GM13977 (cell line): ENCODE measurements at regions not wholly inside any gene's neighbourhood (a gene's known extent, or its start where the extent isn't known, plus 50 kb on each side); places are given as distances from the start of the nearest gene placed in this dataset.

Source experiments
- DNase-seq: peaks from one replicate; pipeline ENCODE4 v3.0.0; 2012; ENCODE audit warnings: low spot score
- CTCF ChIP-seq: IDR thresholded peaks from 2 replicates; pipeline ENCODE4 v1.5.1; 2012; ENCODE audit warnings: mild to moderate bottlenecking, control low read depth; ENCODE audit not compliant: insufficient read depth; ENCODE audit errors: extremely low read depth, missing control alignments
- in situ Hi-C: fragments of 300-500 bp; cut with MboI; formaldehyde crosslinking; loops from one replicate; pipeline ENCODE4 v1.12.0; 2022; ENCODE audit warnings: low sequenced_read_pairs, low pct_unique_long_range_greater_than_20kb, mixed read lengths, inconsistent platforms; ENCODE audit not compliant: unreplicated experiment

GRCh38 chr11:27244900-27245299 is 118.1 kb downstream of the CCDC34 start:
- no peak for TF ChIP-seq CTCF

GRCh38 chr11:27242591-27242990 is 120.4 kb downstream of the CCDC34 start:
- no peak for DNase-seq
- no peak for TF ChIP-seq CTCF

More at GRCh38 chr11:27244900-27245299, 118.1 kb downstream of the CCDC34 start:
- in situ Hi-C loops: no loop called here
- DNase-seq: no peak

GRCh38 chr11:27241311-27242122 is 121.5 kb downstream of the CCDC34 start:
- in situ Hi-C loops: no loop called here
- no peak for TF ChIP-seq CTCF
- DNase-seq: no peak

More at GRCh38 chr11:27242591-27242990, 120.4 kb downstream of the CCDC34 start:
- in situ Hi-C loops: no loop called here

GRCh38 chr11:27239305-27239942 is 123.6 kb downstream of the CCDC34 start:
- no peak for DNase-seq
- TF ChIP-seq CTCF: no peak
- in situ Hi-C loops: no loop called here

GRCh38 chr11:27238811-27239210 is 124.2 kb downstream of the CCDC34 start:
- TF ChIP-seq CTCF: no peak
- in situ Hi-C loops: no loop called here
- DNase-seq: no peak

- TF ChIP-seq CTCF: no peak
- in situ Hi-C loops: no loop called here
- no peak for DNase-seq
Observed at GRCh38 chr11:27237643-27238042, 125.4 kb downstream of the CCDC34 start.
